ENCODE measurements at regions not wholly inside any gene's neighbourhood (a gene's known extent, or its start where the extent isn't known, plus 50 kb on each side); places are given as distances from the start of the nearest gene placed in this dataset.
"Not testable (repeated sequence)": the region's sequence is repeated elsewhere in the genome, so short reads cannot be mapped to it uniquely, and the experiment has no call there.

GRCh38 chr11:3520905-3521304 is 120.9 kb downstream of the ART5 start:
- TF ChIP-seq ZNF274 (IDR thresholded peaks at IDR 0.05; ENCODE audit: low read depth, low read length); YY1 (IDR thresholded peaks at IDR 0.05; ENCODE audit: insufficient read depth, insufficient read length); SUZ12 (IDR thresholded peaks at IDR 0.05; ENCODE audit: extremely low read depth, insufficient read depth, insufficient read length): not testable (repeated sequence)

Data from NT2/D1 (cell line).